ENCODE measurements at regions not wholly inside any gene's neighbourhood (a gene's known extent, or its start where the extent isn't known, plus 50 kb on each side); places are given as distances from the start of the nearest gene placed in this dataset.

DNA sequence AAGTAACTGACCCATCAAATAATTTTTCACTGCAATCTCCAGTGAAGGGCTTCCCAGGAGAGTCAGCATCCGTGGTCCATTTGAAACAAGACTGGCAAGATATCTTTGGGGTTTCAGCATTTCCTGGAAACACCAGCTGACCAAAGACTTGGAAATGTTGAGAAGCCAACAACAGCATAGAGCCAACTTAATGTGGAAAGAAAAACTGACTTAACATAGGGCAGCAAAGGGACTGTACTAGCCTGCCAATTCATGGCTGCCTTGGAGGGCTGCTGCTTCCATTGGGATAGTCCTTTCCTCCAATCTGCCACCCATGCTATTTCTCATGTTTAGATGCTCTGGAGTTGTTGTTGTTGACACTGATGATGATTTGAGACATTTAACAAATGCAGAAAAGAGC lies 76.5 kb upstream of the SPDL1 start:
- Histone ChIP-seq H3K4me1 (ENCODE audit: control insufficient read depth in 2 of 2, insufficient read depth in 2 of 2, low read length in 2 of 2) (no peaks in the 10 kb centered on the region), H3K36me3 (replicated peaks in 1 of 2; ENCODE audit: control extremely low read depth in 1 of 2, control insufficient read depth in 1 of 2, extremely low read depth in 1 of 2, insufficient read depth in 2 of 2, low read length in 1 of 2) (no peaks in the 10 kb centered on the region), H4K20me1 (ENCODE audit: control insufficient read depth, insufficient read depth, low read length, poor library complexity, severe bottlenecking) (no peaks in the 10 kb centered on the region), H3K9ac (ENCODE audit: low read length) (no peak overlapping the region), H3K27me3 (replicated peaks in 1 of 4; ENCODE audit: control extremely low read depth in 1 of 4, control insufficient read depth in 3 of 4, insufficient read depth in 4 of 4, low read length in 3 of 4) (no peaks in the 10 kb centered on the region), H3K27ac (ENCODE audit: low read length in 2 of 2) (no peak overlapping the region), H3K9me3 (ENCODE audit: control extremely low read depth in 1 of 3, control insufficient read depth in 2 of 3, insufficient read depth in 1 of 3, low read length in 2 of 3) (no peaks in the 10 kb centered on the region), H3K79me2 (ENCODE audit: control insufficient read depth, insufficient read depth, low read length) (no peaks in the 10 kb centered on the region), H2AFZ (ENCODE audit: insufficient read depth, low read depth, low read length, poor library complexity, severe bottlenecking) (no peak overlapping the region), H3K4me3 (ENCODE audit: control extremely low read depth in 1 of 5, extremely low read depth in 1 of 5, insufficient read depth in 1 of 5, low read depth in 2 of 5, low read length in 4 of 5) (no peak overlapping the region), H3K4me2 (replicated peaks; ENCODE audit: low read depth, low read length, poor library complexity, severe bottlenecking) (no peak overlapping the region)
- no peak overlapping the region for H3K27ac Mint-ChIP-seq
- no peaks in the 10 kb centered on the region for H3K9me3 Mint-ChIP-seq (ENCODE audit: insufficient read depth)
- intact Hi-C loops (cut with micrococcal nuclease): no loop called here
- POLR2A ChIA-PET: no interaction called here
- no peak for TF ChIP-seq EZH2 (IDR thresholded peaks at IDR 0.05; ENCODE audit: borderline replicate concordance, insufficient read depth, low read depth, low read length, poor library complexity, severe bottlenecking)
- TF ChIP-seq, protein P1, sequence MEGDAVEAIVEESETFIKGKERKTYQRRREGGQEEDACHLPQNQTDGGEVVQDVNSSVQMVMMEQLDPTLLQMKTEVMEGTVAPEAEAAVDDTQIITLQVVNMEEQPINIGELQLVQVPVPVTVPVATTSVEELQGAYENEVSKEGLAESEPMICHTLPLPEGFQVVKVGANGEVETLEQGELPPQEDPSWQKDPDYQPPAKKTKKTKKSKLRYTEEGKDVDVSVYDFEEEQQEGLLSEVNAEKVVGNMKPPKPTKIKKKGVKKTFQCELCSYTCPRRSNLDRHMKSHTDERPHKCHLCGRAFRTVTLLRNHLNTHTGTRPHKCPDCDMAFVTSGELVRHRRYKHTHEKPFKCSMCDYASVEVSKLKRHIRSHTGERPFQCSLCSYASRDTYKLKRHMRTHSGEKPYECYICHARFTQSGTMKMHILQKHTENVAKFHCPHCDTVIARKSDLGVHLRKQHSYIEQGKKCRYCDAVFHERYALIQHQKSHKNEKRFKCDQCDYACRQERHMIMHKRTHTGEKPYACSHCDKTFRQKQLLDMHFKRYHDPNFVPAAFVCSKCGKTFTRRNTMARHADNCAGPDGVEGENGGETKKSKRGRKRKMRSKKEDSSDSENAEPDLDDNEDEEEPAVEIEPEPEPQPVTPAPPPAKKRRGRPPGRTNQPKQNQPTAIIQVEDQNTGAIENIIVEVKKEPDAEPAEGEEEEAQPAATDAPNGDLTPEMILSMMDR (IDR thresholded peaks at IDR 0.05): no peak
- ATAC-seq (ENCODE audit: low read depth) (no peak), DNase-seq (no peak)
- 78% methylated on average over 1 of the region's 1 CpG for WGBS (ENCODE audit: insufficient coverage)
- peaks cover 19% of the 10 kb centered on the region for H3K27me3 Mint-ChIP-seq
- CTCF ChIA-PET: no interaction called here
- no peak overlapping the region for H3K4me3 Mint-ChIP-seq
- no peaks in the 10 kb centered on the region for H3K4me1 Mint-ChIP-seq

DNA sequence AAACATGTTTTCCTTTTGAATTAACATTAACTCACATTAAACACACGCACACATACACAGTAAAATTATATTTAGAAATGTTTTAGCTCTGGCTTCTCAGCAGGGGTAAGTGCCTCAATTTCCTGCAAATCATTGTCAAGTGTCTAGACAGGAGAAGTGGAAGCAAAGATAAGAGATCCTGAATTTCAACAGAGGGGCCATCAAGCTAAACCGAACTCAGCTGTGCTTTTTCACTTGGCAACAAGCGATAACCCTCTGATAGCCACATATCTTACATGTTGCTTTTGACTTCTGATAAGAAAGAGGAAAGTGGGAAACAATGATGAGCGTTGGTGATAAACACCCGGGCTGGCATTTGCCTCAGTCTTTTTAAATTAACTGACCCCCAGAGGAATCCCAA lies 79.7 kb upstream of the SPDL1 start:
- H3K27me3 Mint-ChIP-seq: peaks cover 22% of the 10 kb centered on the region
- CTCF ChIA-PET: no interaction called here
- no peak for ATAC-seq (ENCODE audit: low read depth)

More for the DNA sequence above, 79.7 kb upstream of the SPDL1 start:
- Histone ChIP-seq H2AFZ (ENCODE audit: insufficient read depth, low read depth, low read length, poor library complexity, severe bottlenecking) (no peak overlapping the region), H3K4me1 (ENCODE audit: control insufficient read depth in 2 of 2, insufficient read depth in 2 of 2, low read length in 2 of 2) (no peaks in the 10 kb centered on the region), H3K27me3 (replicated peaks in 1 of 4; ENCODE audit: control extremely low read depth in 1 of 4, control insufficient read depth in 3 of 4, insufficient read depth in 4 of 4, low read length in 3 of 4) (no peaks in the 10 kb centered on the region), H4K20me1 (ENCODE audit: control insufficient read depth, insufficient read depth, low read length, poor library complexity, severe bottlenecking) (no peaks in the 10 kb centered on the region), H3K9ac (ENCODE audit: low read length) (no peak overlapping the region), H3K36me3 (replicated peaks in 1 of 2; ENCODE audit: control extremely low read depth in 1 of 2, control insufficient read depth in 1 of 2, extremely low read depth in 1 of 2, insufficient read depth in 2 of 2, low read length in 1 of 2) (no peaks in the 10 kb centered on the region), H3K27ac (ENCODE audit: low read length in 2 of 2) (no peak overlapping the region), H3K4me2 (replicated peaks; ENCODE audit: low read depth, low read length, poor library complexity, severe bottlenecking) (no peak overlapping the region), H3K9me3 (ENCODE audit: control extremely low read depth in 1 of 3, control insufficient read depth in 2 of 3, insufficient read depth in 1 of 3, low read length in 2 of 3) (no peaks in the 10 kb centered on the region), H3K4me3 (ENCODE audit: control extremely low read depth in 1 of 5, extremely low read depth in 1 of 5, insufficient read depth in 1 of 5, low read depth in 2 of 5, low read length in 4 of 5) (no peak overlapping the region), H3K79me2 (ENCODE audit: control insufficient read depth, insufficient read depth, low read length) (no peaks in the 10 kb centered on the region)
- WGBS (ENCODE audit: insufficient coverage): no CpG with 5 or more reads among the region's 5 CpGs
- Mint-ChIP-seq H3K4me3 (no peak overlapping the region), H3K4me1 (no peaks in the 10 kb centered on the region), H3K9me3 (ENCODE audit: insufficient read depth) (no peaks in the 10 kb centered on the region), H3K27ac (no peak overlapping the region)
- POLR2A ChIA-PET: no interaction called here
- no peak for DNase-seq
- intact Hi-C loops (cut with micrococcal nuclease): no loop called here
- TF ChIP-seq, protein P1 (IDR thresholded peaks at IDR 0.05): no peak
- no peak for TF ChIP-seq EZH2 (IDR thresholded peaks at IDR 0.05; ENCODE audit: borderline replicate concordance, insufficient read depth, low read depth, low read length, poor library complexity, severe bottlenecking)

Data from B cell (primary cell).